ENCODE measurements at regions not wholly inside any gene's neighbourhood (a gene's known extent, or its start where the extent isn't known, plus 50 kb on each side); places are given as distances from the start of the nearest gene placed in this dataset.
A peak's percentile ranks its signal among the peaks of the same experiment; 100 is the strongest.

DNA sequence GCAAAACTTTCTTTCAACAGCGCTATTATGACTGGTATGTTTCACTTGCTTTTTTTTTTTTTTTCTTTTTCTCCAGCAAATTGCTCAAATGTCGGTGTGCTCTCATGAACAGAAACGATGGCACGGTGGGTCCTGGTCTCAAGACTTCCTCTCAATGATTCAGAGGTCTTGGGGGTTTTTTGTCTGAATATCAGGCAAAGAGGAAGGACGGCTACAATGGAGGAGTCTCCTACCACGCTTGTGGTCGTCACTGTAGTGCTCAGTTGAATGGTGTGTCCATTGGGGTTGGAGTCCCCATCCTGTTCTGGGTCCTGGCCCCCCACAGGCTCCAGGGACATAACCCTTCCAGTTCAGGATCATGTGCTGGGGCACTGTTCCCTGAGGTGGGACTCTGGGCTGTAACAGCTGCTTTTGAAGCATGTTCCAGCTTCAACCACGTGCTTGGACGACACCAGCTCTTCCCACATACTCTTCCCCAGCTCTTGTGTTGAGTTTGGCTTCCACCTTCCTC is 266.7 kb upstream of the KLF6 start:
- no peaks in the 10 kb centered on the region for H3K36me3 ChIP-seq (ENCODE audit: control insufficient read depth in 4 of 4, insufficient read depth in 3 of 4, low read depth in 1 of 4, low read length in 3 of 4)
- 68% methylated on average over 9 of the region's 9 CpGs for WGBS
- no peaks in the 10 kb centered on the region for H3K27me3 ChIP-seq (ENCODE audit: control insufficient read depth in 4 of 4, insufficient read depth in 4 of 4, low read length in 3 of 4)
- no peaks in the 10 kb centered on the region for H3K4me1 ChIP-seq (ENCODE audit: control insufficient read depth in 4 of 4, insufficient read depth in 4 of 4, low read length in 3 of 4)
- no peak for DNase-seq (ENCODE audit: low spot score)
- H3K9me3 ChIP-seq (ENCODE audit: control insufficient read depth in 4 of 4, low read length in 3 of 4), result no peaks in the 10 kb centered on the region
- peak overlapping the region in 1 of 3 donors; percentile 14 for H3K4me3 ChIP-seq (ENCODE audit: low read depth in 1 of 3, low read length in 3 of 3)
- TF ChIP-seq JUND (IDR thresholded peaks at IDR 0.05), result no peak
- TF ChIP-seq YY1 (IDR thresholded peaks at IDR 0.05), result peak; percentile 28
- TF ChIP-seq CTCF (IDR thresholded peaks at IDR 0.05; ENCODE audit: low read depth, low read length, missing input control), result no peak
- peak overlapping the region in 1 of 2 donors; percentile 64 for H3K9ac ChIP-seq (ENCODE audit: low read depth in 1 of 2, low read length in 2 of 2)
- H3K27ac ChIP-seq (ENCODE audit: low read depth in 1 of 2, low read length in 2 of 2), result peak overlapping the region; percentile 58 to 65

- H3K4me1 ChIP-seq (ENCODE audit: control insufficient read depth in 4 of 4, insufficient read depth in 4 of 4, low read length in 3 of 4), result no peaks in the 10 kb centered on the region
- peak overlapping the region; percentile 58 to 65 for H3K27ac ChIP-seq (ENCODE audit: low read depth in 1 of 2, low read length in 2 of 2)
- H3K9me3 ChIP-seq (ENCODE audit: control insufficient read depth in 4 of 4, low read length in 3 of 4), result no peaks in the 10 kb centered on the region
- H3K27me3 ChIP-seq (ENCODE audit: control insufficient read depth in 4 of 4, insufficient read depth in 4 of 4, low read length in 3 of 4), result no peaks in the 10 kb centered on the region
- 53% methylated on average over 8 of the region's 8 CpGs for WGBS
- H3K36me3 ChIP-seq (ENCODE audit: control insufficient read depth in 4 of 4, insufficient read depth in 3 of 4, low read depth in 1 of 4, low read length in 3 of 4), result no peaks in the 10 kb centered on the region
- no peak for TF ChIP-seq YY1 (IDR thresholded peaks at IDR 0.05)
- TF ChIP-seq EGR1 (IDR thresholded peaks at IDR 0.05; ENCODE audit: low read depth in 2 of 2), result no peak
- no peak for TF ChIP-seq JUND (IDR thresholded peaks at IDR 0.05)
- no peak for TF ChIP-seq HNF4G (IDR thresholded peaks at IDR 0.05)
- no peak for TF ChIP-seq TAF1 (conservative IDR thresholded peaks at IDR 0.05)
- TF ChIP-seq FOXA1 (IDR thresholded peaks at IDR 0.05), result no peak
- TF ChIP-seq, protein P1, sequence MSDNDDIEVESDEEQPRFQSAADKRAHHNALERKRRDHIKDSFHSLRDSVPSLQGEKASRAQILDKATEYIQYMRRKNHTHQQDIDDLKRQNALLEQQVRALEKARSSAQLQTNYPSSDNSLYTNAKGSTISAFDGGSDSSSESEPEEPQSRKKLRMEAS (IDR thresholded peaks at IDR 0.05), result no peak
- TF ChIP-seq REST (IDR thresholded peaks at IDR 0.05), result peak; percentile 28
- TF ChIP-seq SP1 (IDR thresholded peaks at IDR 0.05), result peak; percentile 39
- TF ChIP-seq CTCF (IDR thresholded peaks at IDR 0.05; ENCODE audit: low read depth, low read length, missing input control), result no peak
- TF ChIP-seq NR2F2 (IDR thresholded peaks at IDR 0.05), result peak; percentile 10
- peak in 1 of 2 donors; percentile 16 for TF ChIP-seq RAD21 (IDR thresholded peaks at IDR 0.05)
- no peak for TF ChIP-seq GABPA (IDR thresholded peaks at IDR 0.05 in 1 of 2, conservative IDR thresholded peaks at IDR 0.05 in 1 of 2)
- TF ChIP-seq HNF4A (conservative IDR thresholded peaks at IDR 0.05), result no peak
- peak; percentile 7 to 11 for TF ChIP-seq RXRA (IDR thresholded peaks at IDR 0.05)
- no peak for DNase-seq (ENCODE audit: low spot score)
- peak overlapping the region in 1 of 2 donors; percentile 64 for H3K9ac ChIP-seq (ENCODE audit: low read depth in 1 of 2, low read length in 2 of 2)
- peak overlapping the region in 1 of 3 donors; percentile 14 for H3K4me3 ChIP-seq (ENCODE audit: low read depth in 1 of 3, low read length in 3 of 3)
Observed at GRCh38 chr10:4051011-4051640, 266.1 kb upstream of the KLF6 start.

All from liver (tissue), 8 donors.